Caco-2 (cell line): ENCODE measurements at regions not wholly inside any gene's neighbourhood (a gene's known extent, or its start where the extent isn't known, plus 50 kb on each side); places are given as distances from the start of the nearest gene placed in this dataset.

Experiments used
- BruUV-seq: library from RNA; stranded (reverse); fragments of 400-500 nt; replicated peaks from 2 replicates; lab custom pipeline; 2021; lab: Mats Ljungman, UMichigan
- CTCF ChIA-PET: fragments of 300-600 bp; sonication (Branson Sonifier 250); formaldehyde crosslinking; loops from one replicate; lab custom pipeline; 2022; ENCODE audit warnings: antibody characterized with exemption; lab: Charles Lee
- POLR2A ChIA-PET: fragments of 300-600 bp; sonication (Branson Sonifier 250); formaldehyde crosslinking; loops from one replicate; lab custom pipeline; 2022; ENCODE audit warnings: antibody characterized with exemption; lab: Charles Lee
- DNase-seq, 2 experiments: peaks; one replicate each; pipeline versions ENCODE4 v3.0.0 to v3.0.0-alpha.2; 2020 to 2022
- H3K27me3 ChIP-seq: replicated peaks from 2 replicates; pipeline ENCODE4 v1.6.0; 2011; ENCODE audit warnings: low read length; ENCODE audit not compliant: control insufficient read depth, insufficient read depth
- H3K36me3 ChIP-seq: 2 replicates; pipeline ENCODE4 v1.5.1; 2011; ENCODE audit warnings: low read length; ENCODE audit not compliant: control insufficient read depth, insufficient read depth
- H3K4me1 ChIP-seq: fragments of 250-450 bp; sonication (Bioruptor Pico); 2 replicates; pipeline ENCODE4 v1.5.1; 2020; ENCODE audit warnings: mild to moderate bottlenecking
- H3K4me3 ChIP-seq: 2 replicates; pipeline ENCODE4 v1.5.1; 2011; ENCODE audit warnings: low read depth, mild to moderate bottlenecking, control low read depth, low read length
- H3K9me3 ChIP-seq: fragments of 250-450 bp; sonication (Bioruptor Pico); 2 replicates; pipeline ENCODE4 v1.5.1; 2020; ENCODE audit warnings: mild to moderate bottlenecking, moderate library complexity
- H3K27ac Mint-ChIP-seq: one replicate; pipeline ENCODE4 v1.8.0; 2022; ENCODE audit warnings: mixed read lengths; ENCODE audit not compliant: unreplicated experiment
- H3K27me3 Mint-ChIP-seq: one replicate; pipeline ENCODE4 v1.8.0; 2022; ENCODE audit warnings: mixed read lengths; ENCODE audit not compliant: insufficient read depth, unreplicated experiment
- H3K36me3 Mint-ChIP-seq: one replicate; pipeline ENCODE4 v1.8.0; 2022; ENCODE audit warnings: mild to moderate bottlenecking, mixed read lengths; ENCODE audit not compliant: insufficient read depth, unreplicated experiment
- H3K4me1 Mint-ChIP-seq: one replicate; pipeline ENCODE4 v1.8.0; 2022; ENCODE audit warnings: low read depth, mixed read lengths; ENCODE audit not compliant: unreplicated experiment
- H3K4me3 Mint-ChIP-seq: one replicate; pipeline ENCODE4 v1.8.0; 2022; ENCODE audit warnings: mild to moderate bottlenecking, moderate library complexity, mixed read lengths; ENCODE audit not compliant: unreplicated experiment
- H3K9me3 Mint-ChIP-seq: one replicate; pipeline ENCODE4 v1.8.0; 2022; ENCODE audit warnings: mixed read lengths; ENCODE audit not compliant: unreplicated experiment
- CTCF ChIP-seq, 2 experiments: fragments of 200-600 bp in 1 of 2; IDR thresholded peaks; 1 replicate in 1 of 2; 2 replicates in 1 of 2; pipeline versions ENCODE4 v1.5.1 to v1.8.0; 2011 to 2022; ENCODE audit warnings: antibody characterized with exemption in 1 of 2, control low read depth in 1 of 2, inconsistent platforms in 1 of 2, low read depth in 1 of 2, low read length in 1 of 2, mild to moderate bottlenecking in 1 of 2, moderate library complexity in 1 of 2; ENCODE audit not compliant: insufficient read depth in 1 of 2, severe bottlenecking in 1 of 2, unreplicated experiment in 1 of 2
- intact Hi-C: fragments of 100-400 bp; cut with micrococcal nuclease; formaldehyde crosslinking; loops from one replicate; pipeline ENCODE4 v1.10.0; 2022; ENCODE audit not compliant: unreplicated experiment

GRCh38 chr13:52947921-52948373 lies 80.7 kb upstream of the OLFM4 start:
- no peak for DNase-seq
- ChIA-PET CTCF (no interaction called here), POLR2A (no interaction called here)
- H3K27me3 ChIP-seq = no peaks in the 10 kb centered on the region
- H3K4me3 Mint-ChIP-seq = no peak overlapping the region
- no peaks in the 10 kb centered on the region for H3K36me3 ChIP-seq
- no peak for TF ChIP-seq CTCF (IDR thresholded peaks at IDR 0.05; ENCODE audit: insufficient read depth in 1 of 2, low read depth in 1 of 2, low read length in 1 of 2, severe bottlenecking in 1 of 2, unreplicated experiment in 1 of 2)
- no peaks in the 10 kb centered on the region for H3K4me1 ChIP-seq
- BruUV-seq = no TSS peak
- H3K36me3 Mint-ChIP-seq = no peaks in the 10 kb centered on the region
- H3K27me3 Mint-ChIP-seq = peaks cover 12% of the 10 kb centered on the region
- H3K4me1 Mint-ChIP-seq = no peaks in the 10 kb centered on the region
- H3K9me3 Mint-ChIP-seq = no peaks in the 10 kb centered on the region
- H3K9me3 ChIP-seq = no peaks in the 10 kb centered on the region
- intact Hi-C loops = no loop called here
- H3K4me3 ChIP-seq = no peak overlapping the region
- H3K27ac Mint-ChIP-seq = no peak overlapping the region

- Histone ChIP-seq H3K27me3 (no peaks in the 10 kb centered on the region), H3K36me3 (no peaks in the 10 kb centered on the region), H3K4me3 (no peak overlapping the region), H3K9me3 (no peaks in the 10 kb centered on the region), H3K4me1 (no peaks in the 10 kb centered on the region)
- no peaks in the 10 kb centered on the region for H3K4me1 Mint-ChIP-seq
- no peak overlapping the region for H3K4me3 Mint-ChIP-seq
- H3K36me3 Mint-ChIP-seq = no peaks in the 10 kb centered on the region
- intact Hi-C loops = no loop called here
- POLR2A ChIA-PET = no interaction called here
- peaks cover 12% of the 10 kb centered on the region for H3K27me3 Mint-ChIP-seq
- DNase-seq = no peak
- BruUV-seq = no TSS peak
- H3K9me3 Mint-ChIP-seq = no peaks in the 10 kb centered on the region
- no peak overlapping the region for H3K27ac Mint-ChIP-seq
- CTCF ChIA-PET = no interaction called here
- no peak for TF ChIP-seq CTCF (IDR thresholded peaks at IDR 0.05; ENCODE audit: insufficient read depth in 1 of 2, low read depth in 1 of 2, low read length in 1 of 2, severe bottlenecking in 1 of 2, unreplicated experiment in 1 of 2)
These were observed 83.3 kb upstream of the OLFM4 start for GRCh38 chr13:52945348-52945747.

GRCh38 chr13:52944697-52945096 lies 83.9 kb upstream of the OLFM4 start:
- H3K27ac Mint-ChIP-seq = no peak overlapping the region
- Histone ChIP-seq H3K36me3 (no peaks in the 10 kb centered on the region), H3K4me1 (no peaks in the 10 kb centered on the region), H3K4me3 (no peak overlapping the region), H3K9me3 (no peaks in the 10 kb centered on the region), H3K27me3 (no peaks in the 10 kb centered on the region)
- ChIA-PET POLR2A (no interaction called here), CTCF (no interaction called here)
- no TSS peak for BruUV-seq
- H3K36me3 Mint-ChIP-seq = no peaks in the 10 kb centered on the region
- TF ChIP-seq CTCF (IDR thresholded peaks at IDR 0.05; ENCODE audit: insufficient read depth in 1 of 2, low read depth in 1 of 2, low read length in 1 of 2, severe bottlenecking in 1 of 2, unreplicated experiment in 1 of 2) = no peak
- no peak for DNase-seq
- H3K4me3 Mint-ChIP-seq = no peak overlapping the region
- H3K4me1 Mint-ChIP-seq = no peaks in the 10 kb centered on the region
- H3K27me3 Mint-ChIP-seq = peaks cover 12% of the 10 kb centered on the region
- H3K9me3 Mint-ChIP-seq = no peaks in the 10 kb centered on the region
- intact Hi-C loops = no loop called here
